ENCODE measurements at regions not wholly inside any gene's neighbourhood (a gene's known extent, or its start where the extent isn't known, plus 50 kb on each side); places are given as distances from the start of the nearest gene placed in this dataset.

DNA sequence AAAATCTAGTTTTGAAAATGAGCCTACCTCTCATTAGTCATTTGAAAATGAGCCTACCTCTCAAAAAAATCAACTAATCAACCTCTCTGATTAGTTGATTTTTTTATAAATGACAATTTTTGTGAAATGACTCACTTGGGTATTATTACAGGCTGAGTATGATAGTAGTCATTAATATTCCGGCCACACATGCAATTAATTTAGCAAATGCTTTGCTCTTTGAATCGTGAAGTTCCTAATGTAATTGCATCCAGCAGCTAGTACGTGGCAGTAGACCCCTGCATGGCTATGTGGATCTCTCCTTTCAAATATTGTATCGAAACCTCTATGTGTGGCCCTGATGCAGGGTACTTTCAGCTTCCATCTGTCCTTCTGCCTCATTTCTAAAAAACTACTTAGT is 245.9 kb upstream of the PHYHIPL start:
- ChIA-PET CTCF (interaction anchor here (1.1 to 1.2 kb wide), 2 partner anchors 39 to 692 kb away, joined by 3 read pairs; no protein-coding TSS in a partner anchor), POLR2A (no interaction called here)
- Mint-ChIP-seq H3K4me1 (ENCODE audit: insufficient read depth, unreplicated experiment) (no peaks in the 10 kb centered on the region), H3K27ac (ENCODE audit: low read depth, unreplicated experiment) (no peak overlapping the region), H3K4me3 (ENCODE audit: unreplicated experiment) (no peak overlapping the region), H3K9me3 (ENCODE audit: unreplicated experiment) (peaks cover 7% of the 10 kb centered on the region), H3K27me3 (ENCODE audit: insufficient read depth, unreplicated experiment) (no peaks in the 10 kb centered on the region), H3K36me3 (ENCODE audit: insufficient read depth, unreplicated experiment) (no peaks in the 10 kb centered on the region)
- TF ChIP-seq, protein P1, sequence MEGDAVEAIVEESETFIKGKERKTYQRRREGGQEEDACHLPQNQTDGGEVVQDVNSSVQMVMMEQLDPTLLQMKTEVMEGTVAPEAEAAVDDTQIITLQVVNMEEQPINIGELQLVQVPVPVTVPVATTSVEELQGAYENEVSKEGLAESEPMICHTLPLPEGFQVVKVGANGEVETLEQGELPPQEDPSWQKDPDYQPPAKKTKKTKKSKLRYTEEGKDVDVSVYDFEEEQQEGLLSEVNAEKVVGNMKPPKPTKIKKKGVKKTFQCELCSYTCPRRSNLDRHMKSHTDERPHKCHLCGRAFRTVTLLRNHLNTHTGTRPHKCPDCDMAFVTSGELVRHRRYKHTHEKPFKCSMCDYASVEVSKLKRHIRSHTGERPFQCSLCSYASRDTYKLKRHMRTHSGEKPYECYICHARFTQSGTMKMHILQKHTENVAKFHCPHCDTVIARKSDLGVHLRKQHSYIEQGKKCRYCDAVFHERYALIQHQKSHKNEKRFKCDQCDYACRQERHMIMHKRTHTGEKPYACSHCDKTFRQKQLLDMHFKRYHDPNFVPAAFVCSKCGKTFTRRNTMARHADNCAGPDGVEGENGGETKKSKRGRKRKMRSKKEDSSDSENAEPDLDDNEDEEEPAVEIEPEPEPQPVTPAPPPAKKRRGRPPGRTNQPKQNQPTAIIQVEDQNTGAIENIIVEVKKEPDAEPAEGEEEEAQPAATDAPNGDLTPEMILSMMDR (IDR thresholded peaks at IDR 0.05; ENCODE audit: unreplicated experiment): no peak
- no TSS peak for BruUV-seq (replicated peaks)
- intact Hi-C loops (cut with micrococcal nuclease): no loop called here
- DNase-seq (ENCODE audit: unreplicated experiment): no peak

DNA sequence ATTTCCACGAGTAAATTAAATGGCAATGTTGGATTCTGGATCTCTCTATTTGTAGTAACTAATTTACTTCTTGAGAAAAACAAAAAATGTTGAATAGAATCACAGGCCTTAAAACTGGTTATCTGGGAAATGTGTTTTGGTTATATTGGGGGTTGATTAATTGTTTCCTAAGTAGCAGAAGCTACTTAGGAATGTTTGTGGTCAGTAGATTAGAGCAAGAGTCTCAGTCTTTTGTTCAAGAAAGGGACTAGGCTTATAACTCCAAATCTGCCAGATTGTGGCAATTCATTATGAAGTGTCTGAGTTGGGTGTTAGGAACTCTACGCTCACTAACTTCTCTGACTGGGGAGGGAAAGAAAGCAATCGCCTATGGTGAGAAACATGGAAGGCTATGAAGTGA is 244.3 kb upstream of the PHYHIPL start:
- no peaks in the 10 kb centered on the region for H3K4me1 Mint-ChIP-seq (ENCODE audit: insufficient read depth, unreplicated experiment)
- DNase-seq (ENCODE audit: unreplicated experiment): no peak
- peaks cover 7% of the 10 kb centered on the region for H3K9me3 Mint-ChIP-seq (ENCODE audit: unreplicated experiment)
- BruUV-seq (replicated peaks): no TSS peak
- no peaks in the 10 kb centered on the region for H3K36me3 Mint-ChIP-seq (ENCODE audit: insufficient read depth, unreplicated experiment)
- no peak overlapping the region for H3K4me3 Mint-ChIP-seq (ENCODE audit: unreplicated experiment)
- H3K27me3 Mint-ChIP-seq (ENCODE audit: insufficient read depth, unreplicated experiment): no peaks in the 10 kb centered on the region
- TF ChIP-seq, protein P1 (IDR thresholded peaks at IDR 0.05; ENCODE audit: unreplicated experiment): no peak
- ChIA-PET POLR2A (no interaction called here), CTCF (interaction anchor here (1.1 kb wide), 1 partner anchor 20 kb away, joined by 3 read pairs; no protein-coding TSS in a partner anchor)
- H3K27ac Mint-ChIP-seq (ENCODE audit: low read depth, unreplicated experiment): no peak overlapping the region
- intact Hi-C loops (cut with micrococcal nuclease): no loop called here

DNA sequence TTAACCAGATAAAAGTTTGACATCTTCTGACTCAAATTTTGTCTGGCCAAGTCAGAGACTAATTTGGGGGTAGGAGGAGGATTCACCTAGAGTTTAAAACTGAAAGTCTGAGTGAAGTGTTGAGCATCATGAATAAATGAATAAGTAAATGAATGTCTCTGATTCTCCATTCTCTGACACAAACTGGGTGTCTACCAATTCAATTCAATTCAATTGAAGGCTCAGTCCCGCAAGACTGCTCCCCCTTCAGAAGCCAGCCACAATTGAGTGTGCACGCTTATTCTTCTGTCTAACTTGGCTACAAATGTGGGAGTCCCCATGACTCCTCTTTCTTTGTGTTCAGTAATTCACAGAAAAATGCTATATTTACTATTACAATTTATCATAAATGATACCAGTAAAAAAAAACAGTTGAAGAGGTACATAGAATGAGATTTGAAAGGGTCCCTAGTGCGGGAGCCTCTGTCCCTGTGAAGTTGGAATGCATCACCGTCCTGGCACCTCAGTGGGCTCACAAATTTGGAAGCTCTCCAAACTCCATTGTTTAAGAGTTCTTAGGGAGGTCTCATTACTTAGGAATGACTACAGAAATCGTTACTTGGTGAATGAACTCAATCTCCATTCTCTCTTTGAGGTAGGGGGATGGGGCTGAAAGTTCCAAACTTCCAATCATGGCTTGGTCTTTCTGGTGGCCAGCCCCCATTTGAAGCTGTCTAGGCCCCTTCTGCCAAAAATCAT is 243.7 kb upstream of the PHYHIPL start:
- no TSS peak for BruUV-seq (replicated peaks)
- no peaks in the 10 kb centered on the region for H3K36me3 Mint-ChIP-seq (ENCODE audit: insufficient read depth, unreplicated experiment)

DNA sequence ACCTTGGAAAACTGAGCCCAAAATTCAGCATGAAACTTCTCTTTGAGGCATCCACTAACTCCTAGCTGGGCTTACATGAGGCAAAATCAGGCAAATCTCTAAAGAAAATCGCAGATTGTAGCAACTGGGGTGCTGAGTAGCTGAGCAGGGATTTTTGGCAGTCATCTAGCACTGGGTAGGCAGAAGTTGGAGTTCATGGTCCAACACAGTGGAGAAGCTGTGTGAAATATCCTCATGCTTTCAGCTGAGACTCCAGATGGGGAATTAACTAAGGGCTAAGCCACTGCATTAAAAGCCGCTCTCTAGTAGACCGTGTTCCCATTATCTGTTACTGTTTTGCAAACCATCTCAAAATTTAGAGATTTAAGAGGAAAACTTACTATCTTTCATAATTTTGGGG is 240.1 kb upstream of the PHYHIPL start:
- DNase-seq (ENCODE audit: unreplicated experiment): no peak
- no peak overlapping the region for H3K27ac Mint-ChIP-seq (ENCODE audit: low read depth, unreplicated experiment)
- ChIA-PET CTCF (interaction anchor here (0.6 to 3.2 kb wide), 5 partner anchors 16 to 405 kb away, joined by 3 to 21 read pairs (median 3); no protein-coding TSS in a partner anchor), POLR2A (no interaction called here)
- peaks cover 7% of the 10 kb centered on the region for H3K9me3 Mint-ChIP-seq (ENCODE audit: unreplicated experiment)
- H3K4me3 Mint-ChIP-seq (ENCODE audit: unreplicated experiment): no peak overlapping the region
- intact Hi-C loops (cut with micrococcal nuclease): no loop called here
- no peaks in the 10 kb centered on the region for H3K4me1 Mint-ChIP-seq (ENCODE audit: insufficient read depth, unreplicated experiment)
- H3K27me3 Mint-ChIP-seq (ENCODE audit: insufficient read depth, unreplicated experiment): no peaks in the 10 kb centered on the region
- TF ChIP-seq, protein P1 (IDR thresholded peaks at IDR 0.05; ENCODE audit: unreplicated experiment): no peak
- H3K36me3 Mint-ChIP-seq (ENCODE audit: insufficient read depth, unreplicated experiment): peaks cover 6% of the 10 kb centered on the region
- BruUV-seq (replicated peaks): no TSS peak

More for the DNA sequence above, 243.7 kb upstream of the PHYHIPL start:
- ChIA-PET CTCF (no interaction called here), POLR2A (no interaction called here)
- TF ChIP-seq, protein P1 (IDR thresholded peaks at IDR 0.05; ENCODE audit: unreplicated experiment): no peak
- DNase-seq (ENCODE audit: unreplicated experiment): no peak
- Mint-ChIP-seq H3K4me3 (ENCODE audit: unreplicated experiment) (no peak overlapping the region), H3K4me1 (ENCODE audit: insufficient read depth, unreplicated experiment) (no peaks in the 10 kb centered on the region), H3K9me3 (ENCODE audit: unreplicated experiment) (peaks cover 3% of the 10 kb centered on the region), H3K27me3 (ENCODE audit: insufficient read depth, unreplicated experiment) (no peaks in the 10 kb centered on the region), H3K27ac (ENCODE audit: low read depth, unreplicated experiment) (no peak overlapping the region)
- intact Hi-C loops (cut with micrococcal nuclease): no loop called here
